WTC11 (cell line): ENCODE measurements at regions not wholly inside any gene's neighbourhood (a gene's known extent, or its start where the extent isn't known, plus 50 kb on each side); places are given as distances from the start of the nearest gene placed in this dataset.

ENCODE experiments used
- ATAC-seq: fragments of 200-7000 bp; cut with Tn5 transposase; 2 replicates; pipeline ENCODE4 v1.10.0; 2021; ENCODE audit warnings: mild to moderate bottlenecking, moderate library complexity
- CTCF ChIA-PET: fragments of 300-600 bp; sonication (Branson Sonifier 250); formaldehyde crosslinking; loops from one replicate; lab custom pipeline; 2021; ENCODE audit warnings: antibody characterized with exemption; lab: Charles Lee
- POLR2A ChIA-PET: fragments of 350-600 bp; sonication (Branson Sonifier 250); formaldehyde crosslinking; loops from one replicate; lab custom pipeline; 2021; ENCODE audit warnings: antibody characterized with exemption; lab: Charles Lee
- DNase-seq: peaks from one replicate; pipeline ENCODE4 v3.0.0; 2021; ENCODE audit warnings: low spot score
- H3K27ac Mint-ChIP-seq: 2 replicates; pipeline ENCODE4 v1.8.0; 2021; ENCODE audit warnings: mixed read lengths
- H3K27me3 Mint-ChIP-seq: 2 replicates; pipeline ENCODE4 v1.8.0; 2021; ENCODE audit warnings: low read depth, mild to moderate bottlenecking, moderate library complexity, mixed read lengths
- H3K36me3 Mint-ChIP-seq: 2 replicates; pipeline ENCODE4 v1.8.0; 2021; ENCODE audit warnings: mixed read lengths
- H3K4me1 Mint-ChIP-seq: 2 replicates; pipeline ENCODE4 v1.8.0; 2022; ENCODE audit warnings: mixed read lengths
- H3K4me3 Mint-ChIP-seq: 2 replicates; pipeline ENCODE4 v1.8.0; 2021; ENCODE audit warnings: mild to moderate bottlenecking, moderate library complexity, mixed read lengths
- H3K9me3 Mint-ChIP-seq: 2 replicates; pipeline ENCODE4 v1.8.0; 2021; ENCODE audit warnings: mixed read lengths
- CTCF ChIP-seq: fragments of 200-600 bp; IDR thresholded peaks from 2 replicates; pipeline ENCODE4 v1.8.0; 2022; ENCODE audit warnings: antibody characterized with exemption
- EMX1 ChIP-seq: fragments of 250-450 bp; sonication (Bioruptor Pico); IDR thresholded peaks from 2 replicates; pipeline ENCODE4 v1.8.0; 2021; ENCODE audit warnings: mild to moderate bottlenecking
- FOXP1 ChIP-seq: sonication (generic); formaldehyde crosslinking; IDR thresholded peaks from 2 replicates; pipeline ENCODE4 v1.8.0; 2022; ENCODE audit warnings: missing genetic modification reagents, mild to moderate bottlenecking, moderate library complexity, borderline replicate concordance
- FOXP4 ChIP-seq: sonication (generic); formaldehyde crosslinking; IDR thresholded peaks from 2 replicates; pipeline ENCODE4 v1.8.0; 2022; ENCODE audit warnings: mild to moderate bottlenecking, missing genetic modification reagents
- GRHL2 ChIP-seq: fragments of 250-450 bp; sonication (Bioruptor Pico); IDR thresholded peaks from 2 replicates; pipeline ENCODE4 v1.8.0; 2022; ENCODE audit warnings: mild to moderate bottlenecking, moderate library complexity; ENCODE audit not compliant: insufficient replicate concordance, severe bottlenecking
- MLX ChIP-seq: sonication (generic); formaldehyde crosslinking; IDR thresholded peaks from 2 replicates; pipeline ENCODE4 v1.8.1; 2023; ENCODE audit warnings: mild to moderate bottlenecking, missing genetic modification reagents, moderate library complexity
- MXD4 ChIP-seq: fragments of 250-450 bp; sonication (Bioruptor Pico); IDR thresholded peaks from 2 replicates; pipeline ENCODE4 v1.8.0; 2021; ENCODE audit warnings: mild to moderate bottlenecking, moderate library complexity, borderline replicate concordance
- PREB ChIP-seq: sonication (generic); formaldehyde crosslinking; IDR thresholded peaks from 2 replicates; pipeline ENCODE4 v1.8.1; 2022; ENCODE audit warnings: mild to moderate bottlenecking, missing genetic modification reagents, moderate library complexity, borderline replicate concordance
- SP1 ChIP-seq: sonication (generic); formaldehyde crosslinking; conservative IDR thresholded peaks from 2 replicates; pipeline ENCODE4 v1.8.1; 2022; ENCODE audit warnings: missing genetic modification reagents
- STAT6 ChIP-seq: sonication (generic); formaldehyde crosslinking; conservative IDR thresholded peaks from 2 replicates; pipeline ENCODE4 v1.8.1; 2023; ENCODE audit warnings: mild to moderate bottlenecking, low read depth, missing genetic modification reagents, moderate library complexity
- USF1 ChIP-seq: sonication (generic); formaldehyde crosslinking; IDR thresholded peaks from 2 replicates; pipeline ENCODE4 v1.8.0; 2022; ENCODE audit warnings: mild to moderate bottlenecking, missing genetic modification reagents
- ZBTB21 ChIP-seq: sonication (generic); formaldehyde crosslinking; IDR thresholded peaks from 2 replicates; pipeline ENCODE4 v1.8.1; 2023; ENCODE audit warnings: mild to moderate bottlenecking, missing genetic modification reagents, borderline replicate concordance
- ZNF219 ChIP-seq: sonication (generic); formaldehyde crosslinking; IDR thresholded peaks from 2 replicates; pipeline ENCODE4 v1.8.0; 2023; ENCODE audit warnings: missing genetic modification reagents, mild to moderate bottlenecking, borderline replicate concordance
- ZNF317 ChIP-seq: sonication (generic); formaldehyde crosslinking; IDR thresholded peaks from 2 replicates; pipeline ENCODE4 v1.8.1; 2023; ENCODE audit warnings: low read depth, mild to moderate bottlenecking, moderate library complexity, missing genetic modification reagents, borderline replicate concordance
- ZNF396 ChIP-seq: fragments of 250-450 bp; sonication (Bioruptor Pico); IDR thresholded peaks from 2 replicates; pipeline ENCODE4 v1.8.0; 2021; ENCODE audit warnings: mild to moderate bottlenecking, moderate library complexity, borderline replicate concordance

GRCh38 chr13:18998389-18998788, 183.2 kb downstream of the TUBA3C start:
- CTCF ChIA-PET: no interaction called here
- ATAC-seq (no peak), DNase-seq (no peak)
- peaks cover 95% of the 10 kb centered on the region for H3K36me3 Mint-ChIP-seq
- H3K9me3 Mint-ChIP-seq: peaks cover 97% of the 10 kb centered on the region
- no peak overlapping the region for H3K27ac Mint-ChIP-seq
- POLR2A ChIA-PET: no interaction called here
- no peak overlapping the region for H3K4me3 Mint-ChIP-seq
- peaks cover 25% of the 10 kb centered on the region for H3K27me3 Mint-ChIP-seq
- H3K4me1 Mint-ChIP-seq: no peaks in the 10 kb centered on the region
- no peak for TF ChIP-seq PREB (CRISPR knock-in tag)
- TF ChIP-seq ZBTB21 (CRISPR knock-in tag): no peak
- no peak for TF ChIP-seq GRHL2 (CRISPR knock-in tag)
- no peak for TF ChIP-seq CTCF
- no peak for TF ChIP-seq USF1 (CRISPR knock-in tag)
- no peak for TF ChIP-seq EMX1 (CRISPR knock-in tag)
- TF ChIP-seq SP1: no peak
- TF ChIP-seq ZNF317: no peak
- no peak for TF ChIP-seq MLX
- TF ChIP-seq, all 79 proteins: peak for 0

- Mint-ChIP-seq H3K27ac (no peak overlapping the region), H3K36me3 (peaks cover 94% of the 10 kb centered on the region), H3K9me3 (peaks cover 94% of the 10 kb centered on the region), H3K27me3 (peaks cover 27% of the 10 kb centered on the region), H3K4me3 (no peak overlapping the region), H3K4me1 (no peaks in the 10 kb centered on the region)
- TF ChIP-seq FOXP4 (CRISPR knock-in tag) (no peak), ZNF219 (CRISPR knock-in tag) (no peak), MLX (no peak), FOXP1 (CRISPR knock-in tag) (no peak), ZNF396 (CRISPR knock-in tag) (no peak), ZBTB21 (CRISPR knock-in tag) (no peak), GRHL2 (CRISPR knock-in tag) (no peak), STAT6 (no peak), MXD4 (CRISPR knock-in tag) (no peak)
- DNase-seq (no peak), ATAC-seq (no peak)
- CTCF ChIA-PET: no interaction called here
- POLR2A ChIA-PET: no interaction called here
Observed at GRCh38 chr13:18996627-18997051, 185.0 kb downstream of the TUBA3C start.
